ENCODE measurements at regions not wholly inside any gene's neighbourhood (a gene's known extent, or its start where the extent isn't known, plus 50 kb on each side); places are given as distances from the start of the nearest gene placed in this dataset.

GRCh38 chr3:72630969-72631344 is 217.3 kb downstream of the SHQ1 start:
- Mint-ChIP-seq H3K27me3 (ENCODE audit: insufficient read depth, low read depth, poor library complexity) (no peaks in the 10 kb centered on the region), H3K4me3 (no peak overlapping the region), H3K4me1 (peaks cover 13% of the 10 kb centered on the region), H3K9me3 (no peaks in the 10 kb centered on the region; the same call in 2 of the 3 replicates), H3K27ac (no peak overlapping the region), H3K36me3 (ENCODE audit: low read depth) (no peaks in the 10 kb centered on the region)
- Histone ChIP-seq H3K4me3 (no peak overlapping the region), H2AFZ (no peak overlapping the region), H3K79me2 (replicated peaks; ENCODE audit: insufficient read depth) (no peaks in the 10 kb centered on the region), H3F3A (replicated peaks; ENCODE audit: low read depth) (no peaks in the 10 kb centered on the region), H3K27ac (ENCODE audit: low read depth) (no peak overlapping the region), H3K4me2 (no peak overlapping the region), H4K20me1 (replicated peaks; ENCODE audit: insufficient read depth) (no peaks in the 10 kb centered on the region), H3K4me1 (ENCODE audit: insufficient read depth) (no peaks in the 10 kb centered on the region; the same call in 1 of the 2 replicates), H3K27me3 (ENCODE audit: insufficient read depth) (no peaks in the 10 kb centered on the region), H3K9me2 (ENCODE audit: insufficient read depth) (no peaks in the 10 kb centered on the region), H3K36me3 (ENCODE audit: insufficient read depth) (no peaks in the 10 kb centered on the region)
- no peak for DNase-seq (ENCODE audit: low spot score)
- TF ChIP-seq REST (IDR thresholded peaks at IDR 0.05; ENCODE audit: unreplicated experiment) = no peak
- no peak for TF ChIP-seq ZNF462 (CRISPR knock-in tag; IDR thresholded peaks at IDR 0.05)
- TF ChIP-seq JUNB (IDR thresholded peaks at IDR 0.05; ENCODE audit: unreplicated experiment) = no peak
- no peak for TF ChIP-seq EZH2phosphoT487 (IDR thresholded peaks at IDR 0.05; ENCODE audit: unreplicated experiment)
- TF ChIP-seq NANOG (IDR thresholded peaks at IDR 0.05; ENCODE audit: borderline replicate concordance) = no peak
- TF ChIP-seq POLR2AphosphoS5 (IDR thresholded peaks at IDR 0.05; ENCODE audit: low read depth) = no peak
- ATAC-seq = no peak
